SK-N-SH (cell line): ENCODE measurements at regions not wholly inside any gene's neighbourhood (a gene's known extent, or its start where the extent isn't known, plus 50 kb on each side); places are given as distances from the start of the nearest gene placed in this dataset.

Experiments used
- CTCF ChIA-PET: fragments of 300-600, 350-600 bp; formaldehyde crosslinking; extraction: SDS; loops from one replicate; lab custom pipeline; 2021; lab: Yijun Ruan, JAX
- POLR2A ChIA-PET: fragments of 350-600 bp; sonication (Branson Sonifier 250); formaldehyde crosslinking; extraction: SDS; loops from one replicate; lab custom pipeline; 2020; ENCODE audit warnings: antibody characterized with exemption, inconsistent platforms; lab: Yijun Ruan, JAX
- DNase-seq: peaks from one replicate; pipeline ENCODE4 v3.0.0; 2012
- H2AFZ ChIP-seq: fragments of 200-600 bp; sonication (generic); 2 replicates; pipeline ENCODE4 v1.8.1; 2016; ENCODE audit warnings: antibody characterized with exemption, mild to moderate bottlenecking, low read depth
- H3F3A ChIP-seq: fragments of 200-600 bp; sonication (generic); replicated peaks from 2 replicates; pipeline ENCODE3; 2016; ENCODE audit warnings: antibody characterized with exemption, mild to moderate bottlenecking; ENCODE audit not compliant: insufficient read depth
- H3K27ac ChIP-seq, 2 experiments: fragments of 200-500 bp in 1 of 2; fragments of 200-600 bp in 1 of 2; sonication (Bioruptor generic) in 1 of 2; sonication (generic), shearing (Covaris generic) in 1 of 2; 2 replicates each; pipeline versions ENCODE4 v1.5.1 to v1.6.1; 2014 to 2016; ENCODE audit warnings: low read depth in 2 of 2, inconsistent platforms in 1 of 2, low read length in 1 of 2, mild to moderate bottlenecking in 1 of 2, mixed read lengths in 1 of 2
- H3K27me3 ChIP-seq: fragments of 200-600 bp; sonication (generic), shearing (Covaris generic); 2 replicates; pipeline ENCODE4 v1.6.1; 2016; ENCODE audit warnings: mixed run types; ENCODE audit not compliant: insufficient read depth
- H3K36me3 ChIP-seq, 2 experiments: fragments of 200-500 bp in 1 of 2; fragments of 200-600 bp in 1 of 2; sonication (Bioruptor generic) in 1 of 2; sonication (generic) in 1 of 2; replicated peaks in 1 of 2; 2 replicates each; pipeline versions ENCODE3 to v1.5.1; 2014 to 2016; ENCODE audit warnings: low read length in 1 of 2, mild to moderate bottlenecking in 1 of 2; ENCODE audit not compliant: insufficient read depth in 2 of 2, control insufficient read depth in 1 of 2
- H3K4me1 ChIP-seq, 2 experiments: fragments of 200-500 bp in 1 of 2; fragments of 200-600 bp in 1 of 2; sonication (Bioruptor generic) in 1 of 2; sonication (generic), shearing (Covaris generic) in 1 of 2; 2 replicates each; pipeline versions ENCODE4 v1.5.1 to v1.6.1; 2014 to 2016; ENCODE audit warnings: low read depth in 1 of 2, low read length in 1 of 2, mixed run types in 1 of 2; ENCODE audit not compliant: insufficient read depth in 2 of 2, control insufficient read depth in 1 of 2
- H3K4me2 ChIP-seq: fragments of 200-600 bp; sonication (generic), shearing (Covaris generic); 2 replicates; pipeline ENCODE4 v1.6.1; 2017; ENCODE audit warnings: mixed run types
- H3K4me3 ChIP-seq, 2 experiments: fragments of 200-500 bp in 1 of 2; fragments of 200-600 bp in 1 of 2; sonication (Bioruptor generic) in 1 of 2; sonication (generic), shearing (Covaris generic) in 1 of 2; 2 replicates each; pipeline versions ENCODE4 v1.5.1 to v1.8.1; 2014 to 2016; ENCODE audit warnings: low read depth in 2 of 2, inconsistent platforms in 1 of 2, low read length in 1 of 2, mild to moderate bottlenecking in 1 of 2, mixed read lengths in 1 of 2, moderate library complexity in 1 of 2
- H3K79me2 ChIP-seq: fragments of 200-600 bp; sonication (generic); 2 replicates; pipeline ENCODE4 v1.8.1; 2017; ENCODE audit warnings: mild to moderate bottlenecking; ENCODE audit not compliant: insufficient read depth
- H3K9ac ChIP-seq: fragments of 200-600 bp; sonication (generic); 2 replicates; pipeline ENCODE4 v1.6.1; 2017; ENCODE audit warnings: mixed run types
- H3K9me2 ChIP-seq: fragments of 200-600 bp; sonication (generic); 2 replicates; pipeline ENCODE4 v1.6.1; 2017; ENCODE audit warnings: mixed run types
- H3K9me3 ChIP-seq: fragments of 200-600 bp; sonication (generic); 2 replicates; pipeline ENCODE4 v1.6.1; 2017; ENCODE audit warnings: mixed run types, mild to moderate bottlenecking, moderate library complexity
- H4K20me1 ChIP-seq: fragments of 200-600 bp; sonication (generic); 2 replicates; pipeline ENCODE4 v1.6.1; 2017; ENCODE audit warnings: mild to moderate bottlenecking, mixed run types; ENCODE audit not compliant: insufficient read depth
- CHD2 ChIP-seq: fragments of 150-350 bp; IDR thresholded peaks from 2 replicates; pipeline ENCODE4 v1.6.1; 2018; ENCODE audit warnings: low read length; ENCODE audit not compliant: partially characterized antibody
- EP300 ChIP-seq, 2 experiments: IDR thresholded peaks; 2 replicates each; pipeline versions ENCODE4 v1.4.0 to v1.6.1; 2012; ENCODE audit warnings: borderline replicate concordance in 1 of 2, low read depth in 1 of 2, low read length in 1 of 2
- FOSL2 ChIP-seq: IDR thresholded peaks from 2 replicates; pipeline ENCODE4 v1.4.0; 2012; ENCODE audit warnings: low read depth, mild to moderate bottlenecking, moderate library complexity, borderline replicate concordance
- FOXM1 ChIP-seq: IDR thresholded peaks from 2 replicates; pipeline ENCODE4 v1.4.0; 2012; ENCODE audit warnings: low read depth, mild to moderate bottlenecking
- GABPA ChIP-seq: IDR thresholded peaks from 2 replicates; pipeline ENCODE4 v1.4.0; 2012; ENCODE audit warnings: low read depth, mild to moderate bottlenecking
- GATA2 ChIP-seq: sonication (generic); formaldehyde crosslinking; IDR thresholded peaks from 2 replicates; pipeline ENCODE4 v1.5.0; 2020; ENCODE audit warnings: mild to moderate bottlenecking, missing genetic modification reagents
- IRF3 ChIP-seq: fragments of 150-350 bp; IDR thresholded peaks from 2 replicates; pipeline ENCODE4 v1.6.1; 2016; ENCODE audit warnings: mild to moderate bottlenecking, low read depth, low read length
- JUND ChIP-seq: IDR thresholded peaks from 2 replicates; pipeline ENCODE4 v1.4.0; 2012
- MEF2A ChIP-seq: IDR thresholded peaks from 2 replicates; pipeline ENCODE4 v1.4.0; 2012; ENCODE audit warnings: low read depth, borderline replicate concordance
- MXI1 ChIP-seq: IDR thresholded peaks from 2 replicates; pipeline ENCODE4 v1.6.1; 2012; ENCODE audit warnings: mild to moderate bottlenecking, low read depth, low read length, improper control_type of control experiment
- POLR2AphosphoS5 ChIP-seq: IDR thresholded peaks from 2 replicates; pipeline ENCODE4 v1.6.1; 2012; ENCODE audit warnings: low read depth, low read length
- RCOR1 ChIP-seq: fragments of 150-350 bp; IDR thresholded peaks from 2 replicates; pipeline ENCODE4 v1.6.1; 2017; ENCODE audit warnings: antibody characterized with exemption, low read length
- REST ChIP-seq: IDR thresholded peaks from 2 replicates; pipeline ENCODE4 v1.6.1; 2012; ENCODE audit warnings: mild to moderate bottlenecking, low read depth, low read length, moderate library complexity
- RFX5 ChIP-seq: IDR thresholded peaks from 2 replicates; pipeline ENCODE4 v1.6.1; 2012; ENCODE audit warnings: mild to moderate bottlenecking, improper control_type of control experiment, low read length
- RXRA ChIP-seq: IDR thresholded peaks from 2 replicates; pipeline ENCODE4 v1.4.0; 2012; ENCODE audit warnings: low read depth, mild to moderate bottlenecking, borderline replicate concordance
- SIN3A ChIP-seq: IDR thresholded peaks from 2 replicates; pipeline ENCODE4 v1.6.1; 2012; ENCODE audit warnings: low read depth, mild to moderate bottlenecking, low read length, moderate library complexity, borderline replicate concordance
- TCF12 ChIP-seq: IDR thresholded peaks from 2 replicates; pipeline ENCODE4 v1.4.0; 2012
- TEAD4 ChIP-seq: IDR thresholded peaks from 2 replicates; pipeline ENCODE4 v1.4.0; 2012; ENCODE audit warnings: mild to moderate bottlenecking, borderline replicate concordance; ENCODE audit not compliant: insufficient read depth
- USF1 ChIP-seq: IDR thresholded peaks from 2 replicates; pipeline ENCODE4 v1.4.0; 2012; ENCODE audit warnings: low read depth, borderline replicate concordance
- WGBS: methylation state at CpG from one replicate; pipeline ENCODE4 v1.1.6; 2017; ENCODE audit warnings: low lambda C conversion rate; 5-methylcytosine and 5-hydroxymethylcytosine counted together
- TF ChIP-seq, protein P1 (sequence below): fragments of 150-350 bp; IDR thresholded peaks from 2 replicates; pipeline ENCODE4 v1.6.1; 2017; ENCODE audit warnings: antibody characterized with exemption, low read length, low read depth, borderline replicate concordance
- TF ChIP-seq, protein P2 (sequence below): IDR thresholded peaks from 2 replicates; pipeline ENCODE4 v1.4.0; 2012; ENCODE audit warnings: low read depth, borderline replicate concordance

GRCh38 chr15:97026781-97027180, 696.3 kb downstream of the NR2F2 start:
- Histone ChIP-seq H3F3A (no peaks in the 10 kb centered on the region), H3K4me2 (no peak overlapping the region), H3K9me2 (no peaks in the 10 kb centered on the region), H3K79me2 (no peaks in the 10 kb centered on the region), H3K9me3 (0 out of 2 replicates have a peak, but pooled peaks cover 6% of the 10 kb centered on the region), H3K4me3 (no peak overlapping the region), H3K9ac (no peak overlapping the region), H4K20me1 (no peaks in the 10 kb centered on the region), H3K27ac (no peak overlapping the region), H2AFZ (no peak overlapping the region), H3K4me1 (no peaks in the 10 kb centered on the region), H3K36me3 (no peaks in the 10 kb centered on the region), H3K27me3 (no peaks in the 10 kb centered on the region)
- DNase-seq, result no peak
- CTCF ChIA-PET, result no interaction called here
- 14% methylated on average over 2 of the region's 2 CpGs for WGBS
- TF ChIP-seq, protein P1, sequence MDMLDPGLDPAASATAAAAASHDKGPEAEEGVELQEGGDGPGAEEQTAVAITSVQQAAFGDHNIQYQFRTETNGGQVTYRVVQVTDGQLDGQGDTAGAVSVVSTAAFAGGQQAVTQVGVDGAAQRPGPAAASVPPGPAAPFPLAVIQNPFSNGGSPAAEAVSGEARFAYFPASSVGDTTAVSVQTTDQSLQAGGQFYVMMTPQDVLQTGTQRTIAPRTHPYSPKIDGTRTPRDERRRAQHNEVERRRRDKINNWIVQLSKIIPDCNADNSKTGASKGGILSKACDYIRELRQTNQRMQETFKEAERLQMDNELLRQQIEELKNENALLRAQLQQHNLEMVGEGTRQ, result no peak
- TF ChIP-seq IRF3, result no peak
- TF ChIP-seq FOXM1, result no peak
- TF ChIP-seq TCF12, result no peak
- POLR2A ChIA-PET, result no interaction called here

- H2AFZ ChIP-seq, result no peak overlapping the region
- no peaks in the 10 kb centered on the region for H3K36me3 ChIP-seq
- H3K27me3 ChIP-seq, result no peaks in the 10 kb centered on the region
- H3K27ac ChIP-seq, result no peak overlapping the region
- ChIA-PET POLR2A (no interaction called here), CTCF (no interaction called here)
- no peaks in the 10 kb centered on the region for H4K20me1 ChIP-seq
- H3K9me2 ChIP-seq, result no peaks in the 10 kb centered on the region
- H3K4me3 ChIP-seq, result no peak overlapping the region
- H3K4me2 ChIP-seq, result no peak overlapping the region
- H3F3A ChIP-seq, result no peaks in the 10 kb centered on the region
- DNase-seq, result no peak
- no peaks in the 10 kb centered on the region for H3K4me1 ChIP-seq
- no peaks in the 10 kb centered on the region for H3K79me2 ChIP-seq
- 0 out of 2 replicates have a peak, but pooled peaks cover 6% of the 10 kb centered on the region for H3K9me3 ChIP-seq
- WGBS, result 3% methylated on average over 2 of the region's 2 CpGs
- no peak overlapping the region for H3K9ac ChIP-seq
- TF ChIP-seq FOSL2, result no peak
- no peak for TF ChIP-seq RCOR1
- TF ChIP-seq GATA2, result no peak
- no peak for TF ChIP-seq CHD2
- TF ChIP-seq, protein P2, sequence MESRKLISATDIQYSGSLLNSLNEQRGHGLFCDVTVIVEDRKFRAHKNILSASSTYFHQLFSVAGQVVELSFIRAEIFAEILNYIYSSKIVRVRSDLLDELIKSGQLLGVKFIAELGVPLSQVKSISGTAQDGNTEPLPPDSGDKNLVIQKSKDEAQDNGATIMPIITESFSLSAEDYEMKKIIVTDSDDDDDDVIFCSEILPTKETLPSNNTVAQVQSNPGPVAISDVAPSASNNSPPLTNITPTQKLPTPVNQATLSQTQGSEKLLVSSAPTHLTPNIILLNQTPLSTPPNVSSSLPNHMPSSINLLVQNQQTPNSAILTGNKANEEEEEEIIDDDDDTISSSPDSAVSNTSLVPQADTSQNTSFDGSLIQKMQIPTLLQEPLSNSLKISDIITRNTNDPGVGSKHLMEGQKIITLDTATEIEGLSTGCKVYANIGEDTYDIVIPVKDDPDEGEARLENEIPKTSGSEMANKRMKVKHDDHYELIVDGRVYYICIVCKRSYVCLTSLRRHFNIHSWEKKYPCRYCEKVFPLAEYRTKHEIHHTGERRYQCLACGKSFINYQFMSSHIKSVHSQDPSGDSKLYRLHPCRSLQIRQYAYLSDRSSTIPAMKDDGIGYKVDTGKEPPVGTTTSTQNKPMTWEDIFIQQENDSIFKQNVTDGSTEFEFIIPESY, result no peak
- no peak for TF ChIP-seq POLR2AphosphoS5
- no peak for TF ChIP-seq JUND
- no peak for TF ChIP-seq TEAD4
- TF ChIP-seq RFX5, result no peak
- no peak for TF ChIP-seq GABPA
- TF ChIP-seq REST, result no peak
- no peak for TF ChIP-seq USF1
- TF ChIP-seq FOXM1, result no peak
- TF ChIP-seq MXI1, result no peak
- TF ChIP-seq SIN3A, result no peak
- no peak for TF ChIP-seq EP300 (IDR thresholded peaks at IDR 0.05; ENCODE audit: borderline replicate concordance in 1 of 2, low read depth in 1 of 2, low read length in 1 of 2)
- no peak for TF ChIP-seq RXRA
- TF ChIP-seq MEF2A, result no peak
These were observed 697.3 kb downstream of the NR2F2 start for GRCh38 chr15:97027772-97028171.
